Stimulated activated CD8-positive, alpha-beta memory T cell treated with anti-CD3 and anti-CD28 coated beads, Interleukin-4, amount 100 ng/mL, for 24 hours (primary cell): ENCODE measurements at regions not wholly inside any gene's neighbourhood (a gene's known extent, or its start where the extent isn't known, plus 50 kb on each side); places are given as distances from the start of the nearest gene placed in this dataset.
"Not testable (repeated sequence)": the region's sequence is repeated elsewhere in the genome, so short reads cannot be mapped to it uniquely, and the experiment has no call there.

ENCODE experiments used
- DNase-seq: peaks from one replicate; pipeline ENCODE4 v3.0.0-alpha.2; 2020; ENCODE audit warnings: low read depth

DNA sequence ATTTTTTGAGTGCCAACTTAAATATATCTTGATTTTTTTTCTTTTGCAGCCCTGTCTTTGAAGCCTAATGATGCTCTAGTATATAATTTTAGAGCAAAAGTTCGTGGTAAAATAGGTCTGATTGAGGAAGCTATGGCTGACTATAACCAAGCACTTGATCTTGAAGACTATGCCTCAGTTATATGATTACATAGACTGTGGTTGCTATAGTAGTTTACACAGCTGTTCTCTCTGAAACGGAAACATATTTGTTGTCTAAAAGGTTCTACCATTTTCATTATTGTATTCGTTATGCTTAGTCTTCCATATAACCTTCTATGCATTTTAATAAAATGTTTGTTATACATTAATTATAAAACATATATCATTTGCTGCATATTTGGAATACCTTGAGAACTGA is 246.7 kb downstream of the TTC6 start:
- DNase-seq, result no peak

DNA sequence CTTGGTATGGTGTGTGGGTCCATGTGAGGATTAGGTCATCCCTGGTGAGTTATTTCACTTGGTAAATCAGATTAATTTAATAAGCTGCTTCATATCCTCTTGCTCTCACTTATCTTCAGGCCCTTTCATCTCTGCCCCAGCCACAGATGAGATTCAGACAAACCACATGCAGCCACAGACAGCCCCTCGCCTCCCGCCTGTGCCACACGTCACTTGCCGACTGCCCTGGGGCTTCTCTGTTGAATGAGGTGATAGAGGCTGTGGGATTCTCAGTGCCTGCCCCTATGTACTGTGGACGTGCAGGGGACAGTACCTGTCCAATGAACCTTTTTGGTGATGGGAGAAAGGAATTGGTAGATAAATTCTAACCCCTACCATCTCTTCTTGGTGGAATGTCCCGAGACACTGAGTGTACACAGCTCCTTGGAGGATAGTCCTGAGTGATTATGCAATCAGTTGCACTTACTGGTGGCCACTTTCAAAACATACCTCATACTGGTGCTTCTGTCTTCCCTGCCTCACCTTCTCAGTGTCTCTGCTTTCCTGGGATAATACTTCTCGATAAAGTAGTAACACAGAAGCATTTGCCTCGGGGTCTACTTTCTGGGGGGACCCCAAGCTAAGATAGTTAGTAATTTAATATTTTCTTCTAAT is 248.7 kb downstream of the TTC6 start:
- DNase-seq, result no peak

DNA sequence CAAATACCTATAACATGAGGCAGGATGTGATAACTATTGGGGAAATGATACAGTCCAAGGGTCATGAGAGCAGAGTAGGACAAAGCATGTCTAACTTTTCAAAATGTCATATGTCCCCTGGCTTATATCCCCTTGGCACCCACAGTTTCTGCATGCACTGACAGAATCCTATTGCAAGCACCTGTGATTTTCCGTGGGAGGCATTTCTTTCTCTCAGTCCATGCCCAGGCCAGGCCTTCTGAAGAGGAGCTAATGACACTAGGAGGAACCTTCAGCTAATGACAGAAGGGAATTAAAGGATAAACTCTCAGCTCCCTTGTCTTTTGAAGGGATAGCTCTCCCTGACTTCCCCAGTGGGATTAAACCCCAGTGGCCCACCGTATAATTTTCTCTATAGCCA is 249.2 kb downstream of the TTC6 start:
- no peak for DNase-seq

DNA sequence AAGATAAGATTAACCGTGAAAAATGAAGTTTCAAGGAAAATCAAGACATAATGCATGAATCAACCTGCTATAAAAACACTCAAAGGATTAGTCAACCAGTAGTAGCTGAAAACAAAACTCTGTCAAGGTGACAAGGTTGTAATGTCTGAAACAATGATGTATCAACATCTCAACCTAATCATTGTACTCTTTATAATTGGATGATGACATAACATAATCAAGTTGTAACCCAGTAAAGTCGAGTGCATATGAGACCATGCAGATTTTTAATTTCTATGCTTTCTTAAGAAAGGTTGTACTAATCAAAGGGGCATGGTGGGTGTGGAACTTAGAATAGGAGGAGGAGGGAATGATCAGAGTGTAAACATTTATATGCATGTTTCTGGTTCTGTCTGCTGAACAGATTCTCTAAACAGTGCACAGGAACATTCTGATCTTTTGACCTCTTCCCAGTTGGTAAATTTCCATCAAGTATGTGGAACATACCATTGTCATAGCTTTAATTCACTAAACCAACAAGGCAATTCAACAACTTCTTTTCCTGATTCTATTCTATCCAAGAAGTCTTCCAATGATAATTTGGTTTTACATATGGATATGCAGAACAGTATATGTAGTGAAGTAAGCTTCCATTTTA is 253.7 kb downstream of the TTC6 start:
- DNase-seq, result no peak

DNA sequence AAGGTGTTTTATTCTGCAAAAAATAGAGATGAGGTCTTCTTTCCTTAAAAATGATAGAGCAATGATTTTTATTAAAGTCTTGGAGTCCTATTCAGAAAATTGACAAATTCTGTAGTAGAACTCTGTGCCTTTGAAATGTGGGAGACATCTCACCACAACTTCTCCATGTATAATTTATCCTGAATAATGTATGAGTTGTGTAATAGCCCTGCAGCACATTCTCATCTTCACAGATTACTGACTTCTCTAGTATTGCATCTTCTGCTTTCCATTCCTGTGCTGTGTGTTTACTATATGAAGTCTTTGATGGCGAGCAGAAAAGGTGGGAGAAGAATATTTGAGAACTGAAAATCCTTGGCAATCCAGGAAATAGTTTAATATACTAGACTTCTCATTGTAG is 255.6 kb downstream of the TTC6 start:
- DNase-seq, result no peak

DNA sequence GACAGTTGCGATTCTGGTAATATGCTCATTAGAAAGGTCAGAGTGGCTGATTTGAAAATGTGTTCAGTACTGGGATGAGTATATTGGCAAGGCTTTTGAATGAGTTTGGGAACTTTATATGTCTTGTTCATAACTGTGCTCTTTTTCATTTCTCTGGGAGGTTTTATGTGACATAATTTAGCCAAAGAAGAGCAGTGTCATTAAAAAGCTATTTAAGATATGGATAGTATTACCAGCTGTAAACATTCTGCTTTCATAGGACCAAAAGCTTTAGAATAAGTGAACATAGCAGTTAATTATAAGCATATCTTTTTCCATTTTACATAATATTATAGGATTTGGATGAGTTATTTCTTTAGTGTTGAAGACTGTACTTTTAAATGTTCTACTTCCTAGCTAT is 260.4 kb downstream of the TTC6 start:
- no peak for DNase-seq

DNA sequence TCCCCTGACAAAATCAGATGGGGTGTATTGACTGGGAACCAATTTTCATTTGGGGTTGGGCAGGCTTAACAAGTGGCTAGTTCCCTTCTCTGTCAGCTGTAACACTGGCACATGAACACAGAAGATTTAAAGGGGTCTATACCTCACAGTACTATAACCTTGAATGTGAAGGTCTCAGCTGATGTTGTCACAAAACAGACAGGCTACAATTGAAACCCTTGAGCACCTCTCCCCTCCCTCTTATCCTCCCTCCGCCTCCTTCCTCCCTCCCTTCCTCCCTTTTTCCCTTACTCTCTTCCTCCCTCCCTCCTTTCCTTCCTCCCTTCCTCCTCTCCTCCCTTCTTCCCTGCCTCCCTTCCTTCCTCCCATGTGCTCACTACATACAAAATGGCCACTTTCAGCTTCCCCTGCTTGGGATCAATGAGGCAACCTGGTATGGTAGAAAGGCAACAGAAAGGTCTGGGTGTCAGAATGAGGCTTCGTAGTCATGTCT is 262.4 kb downstream of the TTC6 start:
- no peak for DNase-seq

DNA sequence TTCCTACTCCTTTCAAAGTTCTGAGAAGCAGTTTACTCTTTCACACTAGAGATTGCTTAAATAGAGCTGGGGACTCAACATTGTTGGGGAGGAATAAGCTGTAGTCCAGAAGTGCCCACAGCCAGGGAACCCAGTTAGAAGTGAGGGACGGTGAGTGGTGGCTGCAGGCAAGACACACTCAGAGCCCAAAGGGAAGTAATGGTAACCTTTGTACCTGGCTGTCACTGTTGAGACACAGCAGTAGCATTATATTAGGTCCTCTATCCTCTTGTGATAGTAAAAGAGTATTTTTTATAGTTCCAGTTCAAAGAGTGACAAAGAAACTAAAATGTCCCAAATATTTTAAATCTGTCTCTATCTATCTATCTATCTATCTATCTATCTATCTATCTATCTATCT is 263.3 kb downstream of the TTC6 start:
- DNase-seq, result no peak

DNA sequence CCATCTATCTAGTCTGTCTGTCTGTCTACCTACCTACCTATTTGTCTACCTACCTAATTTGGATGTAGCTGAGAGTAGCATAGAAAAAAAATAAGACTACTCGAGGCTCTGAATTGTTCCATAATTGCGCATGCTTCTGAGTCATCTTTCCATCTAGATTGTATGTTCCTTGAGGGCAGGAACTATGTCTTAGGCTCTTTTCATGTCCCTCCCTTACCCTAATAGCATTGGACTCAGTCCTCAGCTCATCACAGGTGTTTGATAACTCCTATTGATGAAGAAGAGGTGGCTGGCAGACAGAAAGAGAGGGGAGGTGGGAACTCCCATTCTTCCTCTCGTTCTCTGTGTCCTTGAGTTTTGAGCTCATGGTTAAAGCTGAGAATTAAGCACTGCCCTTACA is 263.7 kb downstream of the TTC6 start:
- no peak for DNase-seq

DNA sequence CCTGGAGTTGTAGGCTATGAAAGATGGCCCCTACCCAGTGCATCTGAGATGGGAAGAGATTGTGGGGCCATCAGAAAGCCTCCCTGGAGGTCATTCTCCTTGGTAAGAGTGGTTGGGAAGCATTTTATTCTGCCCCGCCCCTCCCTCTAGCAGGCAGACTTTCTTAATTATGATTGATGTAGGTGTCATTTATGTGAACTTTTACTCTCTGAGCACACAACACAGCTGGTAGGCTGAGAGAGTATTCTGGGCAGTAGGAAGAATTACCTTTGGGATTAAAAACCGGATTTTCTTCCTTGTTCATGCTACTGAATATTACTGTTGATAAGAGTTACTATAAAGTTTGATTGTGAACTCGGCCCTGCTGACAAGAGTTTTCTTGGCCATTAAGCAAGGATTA is 266.8 kb downstream of the TTC6 start:
- DNase-seq, result no peak

DNA sequence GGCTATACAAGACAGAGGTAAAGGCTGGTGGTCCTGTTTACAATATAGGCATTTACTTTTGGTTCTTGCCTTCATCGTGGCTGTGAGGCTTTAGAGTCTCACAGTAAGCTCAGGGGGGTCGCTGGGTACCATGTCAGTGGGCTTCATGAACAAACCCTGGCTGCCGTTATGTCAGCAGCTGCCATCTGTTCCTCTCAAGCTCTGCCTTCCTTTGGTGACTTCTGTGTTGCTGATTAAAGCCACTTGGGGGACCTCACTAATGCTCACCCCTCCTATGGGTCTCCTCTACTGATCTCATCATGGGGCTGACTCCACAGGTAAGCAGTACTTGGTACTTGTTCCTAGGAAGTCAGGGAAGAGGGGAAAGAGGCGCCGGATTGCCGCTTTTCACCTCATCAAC is 268.7 kb downstream of the TTC6 start:
- no peak for DNase-seq

DNA sequence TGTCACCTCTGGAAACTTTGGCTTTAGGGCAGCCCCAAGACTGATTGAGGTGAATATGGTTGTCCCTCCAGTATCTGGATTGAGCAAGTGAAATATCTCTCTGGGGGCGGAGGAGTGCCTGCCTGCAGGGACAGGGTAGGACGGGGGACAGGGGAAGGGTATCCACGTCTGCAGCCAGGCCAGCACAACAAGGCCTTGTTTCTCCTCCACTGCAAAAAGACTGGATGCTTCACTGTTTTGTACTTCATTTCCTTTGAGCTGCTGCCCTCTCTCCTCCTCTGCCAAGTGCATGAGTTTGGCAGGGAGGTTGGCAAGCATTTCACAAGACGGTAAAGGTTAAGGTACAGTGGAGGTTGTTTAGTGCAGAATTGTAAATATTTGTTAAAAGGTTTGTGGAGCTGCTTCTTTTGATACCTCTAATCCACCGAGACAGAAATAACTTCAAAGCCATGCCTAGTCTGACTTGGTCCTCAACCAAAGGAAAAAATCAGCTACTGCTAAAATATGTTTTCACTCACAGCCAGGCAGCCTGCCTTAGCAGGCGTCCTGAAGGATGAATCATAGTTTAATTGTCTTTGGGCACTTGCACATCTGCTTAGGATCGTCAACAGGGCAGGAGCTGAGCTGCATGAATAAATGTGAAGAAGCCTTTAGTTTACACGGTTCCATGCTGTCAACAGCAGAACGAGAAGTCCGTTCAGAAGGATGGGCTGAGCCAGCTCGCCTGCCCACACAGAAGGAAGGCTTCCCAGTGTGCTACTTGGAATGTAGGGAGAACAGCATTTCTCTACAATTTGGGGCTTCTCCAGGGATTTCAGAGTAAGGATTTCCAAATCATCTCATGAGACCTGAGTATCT is 269.7 kb downstream of the TTC6 start:
- DNase-seq, result no peak

DNA sequence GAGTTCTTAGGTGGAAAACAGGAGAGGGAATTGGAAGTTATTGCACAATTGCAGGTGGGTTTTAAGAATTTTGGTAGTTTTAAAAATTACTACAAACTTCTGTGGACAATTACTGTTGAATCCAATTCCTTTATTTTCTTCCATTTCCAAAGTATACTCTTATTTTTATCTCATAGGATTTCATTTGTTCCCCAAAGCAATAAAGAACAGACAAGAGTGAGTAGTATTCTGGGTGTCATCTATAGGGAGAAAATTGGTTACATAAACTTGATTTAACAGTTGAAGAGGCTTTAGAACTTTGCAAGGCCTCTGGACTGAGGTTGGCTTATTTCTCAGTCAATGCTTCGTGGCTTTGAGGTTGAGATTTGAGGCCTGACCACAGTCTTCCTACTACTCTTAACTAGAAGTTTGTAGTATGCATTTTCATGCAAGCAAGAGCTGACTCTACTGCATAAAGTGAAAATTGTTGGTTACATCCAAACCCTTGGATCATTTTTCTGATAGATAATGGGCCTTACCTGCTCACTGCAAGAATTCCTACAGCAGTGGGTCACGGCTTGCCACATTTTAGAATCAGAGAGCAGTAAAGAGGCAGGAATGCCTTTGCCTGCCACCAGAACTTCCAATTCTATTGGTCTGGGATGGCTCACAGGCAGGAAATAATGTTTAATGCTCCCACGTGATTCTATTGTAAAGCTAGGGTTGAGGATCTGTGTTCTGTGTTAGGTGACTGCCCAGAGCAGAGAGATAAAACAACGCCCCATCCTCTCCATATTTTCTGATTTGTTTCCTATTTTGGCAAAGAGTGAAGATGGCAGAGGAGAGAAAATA is 270.5 kb downstream of the TTC6 start:
- no peak for DNase-seq

DNA sequence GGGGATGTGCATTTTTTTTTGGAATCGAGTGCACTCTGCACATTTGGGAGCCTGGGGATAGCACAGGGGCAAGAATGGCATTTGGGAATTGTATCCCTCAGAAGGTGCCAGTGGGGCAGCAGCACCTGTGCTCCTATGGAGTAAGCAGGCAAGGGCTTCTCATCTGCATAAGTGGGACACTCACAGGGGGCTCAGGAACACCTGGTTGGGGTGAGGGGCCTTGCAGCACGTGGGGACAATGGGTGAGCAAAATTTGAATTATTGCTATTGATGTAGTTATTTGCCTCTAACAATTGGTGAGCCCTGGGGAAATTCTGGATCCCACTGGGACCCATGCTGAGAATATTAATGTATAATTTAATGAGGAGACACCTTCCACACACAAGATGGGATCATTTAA is 274.2 kb downstream of the TTC6 start:
- no peak for DNase-seq

DNA sequence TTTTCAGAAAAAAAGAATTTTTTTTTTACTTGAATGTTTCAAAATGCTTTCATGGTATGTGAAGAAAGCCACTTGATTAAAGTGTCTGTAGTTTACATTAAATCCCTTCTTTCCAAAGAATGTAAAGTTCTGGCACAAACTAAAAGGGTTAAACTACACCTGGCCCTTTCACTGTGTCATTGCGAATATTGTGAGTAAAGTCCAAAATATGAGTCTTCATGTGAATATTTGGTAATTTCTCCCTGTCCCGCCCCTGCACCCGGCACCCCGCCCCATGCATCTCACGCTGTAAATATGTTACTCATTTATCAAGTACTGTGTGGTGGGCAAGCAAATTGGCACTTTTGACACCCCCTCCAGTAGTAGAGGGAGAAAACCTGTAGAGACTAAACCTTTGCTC is 274.7 kb downstream of the TTC6 start:
- no peak for DNase-seq

DNA sequence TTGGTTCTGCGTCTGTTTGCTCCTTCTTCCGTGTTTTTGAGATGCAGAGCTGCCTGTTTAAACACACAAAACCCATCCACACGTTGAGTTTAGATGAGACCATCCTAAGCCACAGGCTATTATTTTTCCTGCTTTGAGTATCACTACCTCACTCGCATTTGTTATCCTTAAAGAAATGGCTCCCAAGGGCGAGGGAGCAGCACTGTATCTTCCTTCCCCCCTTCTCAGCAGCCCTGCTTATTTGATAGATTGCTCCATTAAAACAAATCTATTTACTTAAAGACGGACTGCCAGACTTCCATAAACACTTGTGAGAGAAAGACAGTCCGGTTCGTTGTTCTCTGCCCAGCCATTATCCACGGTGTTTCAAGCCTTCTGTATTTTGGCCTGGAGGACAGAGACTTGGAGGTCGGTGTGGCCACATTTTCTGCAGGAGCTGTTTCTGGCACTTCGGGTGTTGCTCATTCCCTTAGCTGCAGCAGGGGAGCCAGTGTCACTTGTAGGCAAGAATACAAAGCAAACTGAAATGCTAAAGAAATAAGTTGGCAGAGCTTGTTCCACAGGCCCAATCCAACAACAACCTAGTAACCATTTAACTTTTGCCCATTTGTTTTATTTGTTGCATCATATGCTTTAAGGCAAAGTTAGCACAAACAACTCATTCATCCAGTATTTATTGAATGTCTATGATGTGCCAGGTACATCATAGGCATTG is 275.4 kb downstream of the TTC6 start:
- no peak for DNase-seq

DNA sequence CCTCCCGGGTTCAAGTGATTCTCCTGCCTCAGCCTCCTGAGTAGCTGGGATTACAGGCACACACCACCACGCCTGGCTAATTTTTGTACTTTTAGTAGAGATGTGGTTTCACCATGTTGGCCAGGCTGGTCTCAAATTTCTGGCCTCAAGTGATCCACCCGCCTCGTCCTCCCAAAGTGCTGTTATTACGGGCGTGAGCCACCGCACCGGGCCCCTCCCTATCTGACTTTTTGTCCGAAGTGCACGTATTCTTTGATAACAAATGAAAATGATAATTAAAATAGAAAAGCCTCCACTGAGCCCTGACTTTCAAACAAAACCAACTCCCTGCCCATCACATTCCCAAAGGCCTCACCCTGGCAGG is 278.6 kb downstream of the TTC6 start:
- not testable (repeated sequence) for DNase-seq

DNA sequence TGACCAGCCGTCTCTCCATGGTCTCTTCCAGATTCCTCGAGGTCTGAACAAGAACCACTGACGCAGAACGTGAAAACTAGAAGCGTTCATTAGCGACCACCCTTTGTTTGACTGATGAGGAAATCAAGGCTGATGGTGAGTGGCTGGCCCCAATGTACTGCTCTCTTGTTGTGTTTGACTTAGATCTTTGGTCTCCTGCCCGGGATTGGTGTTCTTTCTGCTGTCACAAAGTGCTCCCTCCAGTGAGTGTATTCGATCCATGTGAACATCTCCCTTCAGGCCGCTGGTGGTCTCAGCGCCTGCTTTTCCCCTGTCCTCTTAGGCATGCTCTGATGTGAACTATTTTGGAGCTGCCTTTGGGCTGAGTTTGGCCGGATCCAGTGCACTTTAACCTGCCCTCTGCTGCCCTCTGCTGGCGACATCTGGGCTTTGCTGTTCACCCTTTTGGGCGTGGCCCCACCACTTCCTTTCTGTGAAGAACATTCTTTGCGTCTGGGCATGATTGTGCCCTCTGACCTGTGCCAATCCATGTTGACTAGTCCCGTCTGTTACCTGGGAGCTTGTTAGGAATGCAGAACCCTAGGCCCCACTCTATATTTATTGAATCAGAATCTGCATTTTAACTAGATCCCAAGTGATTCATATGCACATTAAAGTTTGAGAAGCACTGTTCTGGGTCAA is 279.1 kb downstream of the TTC6 start:
- DNase-seq, result peak; percentile 50

DNA sequence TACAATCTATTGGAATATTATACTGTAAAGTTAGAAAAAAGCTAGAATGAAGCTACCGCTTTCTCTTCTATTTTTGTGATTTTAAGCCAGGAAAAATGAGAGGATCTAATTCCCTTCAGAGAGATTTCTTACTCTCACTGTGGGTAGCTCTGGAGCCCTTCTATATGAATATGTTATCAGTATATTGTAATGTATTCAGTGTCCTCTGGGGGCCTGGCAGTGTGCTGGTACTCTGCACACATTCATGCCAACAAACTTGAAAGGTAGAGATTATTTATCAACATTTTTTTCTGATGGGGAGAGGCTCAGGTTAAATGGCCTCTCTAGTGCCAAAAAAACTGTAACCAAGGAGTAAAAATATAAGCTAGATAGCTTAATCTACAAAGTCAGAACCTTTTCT is 292.8 kb downstream of the TTC6 start:
- no peak for DNase-seq

DNA sequence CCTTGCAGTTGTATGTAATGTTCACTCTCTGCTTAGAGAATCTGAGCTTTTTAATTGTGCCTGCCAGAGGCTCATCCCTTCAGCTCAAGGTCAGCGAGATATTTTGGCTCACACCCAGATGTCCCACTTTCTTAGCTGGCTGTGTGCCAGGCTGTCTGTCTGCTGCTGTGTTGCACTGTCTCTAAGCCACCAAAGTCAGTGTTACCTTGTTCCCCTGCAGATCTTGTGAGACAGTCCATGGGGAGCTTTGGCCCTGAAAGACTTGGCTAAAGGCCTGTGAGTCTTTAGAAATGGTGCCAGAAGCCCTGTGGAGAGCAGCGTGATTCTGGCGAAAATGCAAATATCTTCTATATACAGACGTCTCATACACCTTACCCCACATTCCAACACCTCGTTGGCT is 293.7 kb downstream of the TTC6 start:
- DNase-seq, result no peak

DNA sequence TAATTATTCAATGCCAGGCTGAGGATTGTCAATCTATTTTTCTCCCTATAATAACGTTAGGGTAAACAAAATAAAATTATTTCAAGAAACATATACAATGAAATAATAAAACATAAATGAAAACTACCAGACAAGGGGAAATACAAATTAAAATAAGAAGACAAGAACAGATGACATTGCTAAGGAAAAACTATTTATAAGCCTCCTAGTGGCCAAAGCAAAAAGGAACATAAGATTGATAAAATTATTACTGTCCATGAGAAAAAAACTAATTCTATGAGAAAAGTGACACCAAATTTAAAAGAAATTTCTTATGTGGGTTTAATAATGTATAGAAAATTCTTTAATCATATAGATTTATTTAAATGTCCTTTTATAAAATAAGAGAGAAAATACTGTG is 294.7 kb downstream of the TTC6 start:
- no peak for DNase-seq
